ENCODE measurements at regions not wholly inside any gene's neighbourhood (a gene's known extent, or its start where the extent isn't known, plus 50 kb on each side); places are given as distances from the start of the nearest gene placed in this dataset.
"Not testable (repeated sequence)": the region's sequence is repeated elsewhere in the genome, so short reads cannot be mapped to it uniquely, and the experiment has no call there.

- no peak for DNase-seq
These were observed 108.3 kb upstream of the FGGY start for GRCh38 chr1:59188413-59189213.

GRCh38 chr1:59193443-59194093 lies 103.3 kb upstream of the FGGY start:
- DNase-seq: no peak

GRCh38 chr1:59194621-59195020 lies 102.3 kb upstream of the FGGY start:
- DNase-seq: no peak

GRCh38 chr1:59195151-59195550 lies 101.7 kb upstream of the FGGY start:
- no peak for DNase-seq

- DNase-seq: no peak
These were observed 98.3 kb upstream of the FGGY start for GRCh38 chr1:59198564-59198963.

- no peak for DNase-seq
These were observed 97.7 kb upstream of the FGGY start for GRCh38 chr1:59199147-59199546.

GRCh38 chr1:59199719-59200376 lies 97.0 kb upstream of the FGGY start:
- DNase-seq: no peak

- no peak for DNase-seq
These were observed 95.6 kb upstream of the FGGY start for GRCh38 chr1:59201341-59201740.

GRCh38 chr1:59202455-59202854 lies 94.4 kb upstream of the FGGY start:
- DNase-seq: no peak

- DNase-seq: no peak
These were observed 92.9 kb upstream of the FGGY start for GRCh38 chr1:59204001-59204400.

GRCh38 chr1:59206616-59207015 lies 90.3 kb upstream of the FGGY start:
- not testable (repeated sequence) for DNase-seq

- DNase-seq: not testable (repeated sequence)
These were observed 86.5 kb upstream of the FGGY start for GRCh38 chr1:59210430-59210829.

GRCh38 chr1:59212706-59213105 lies 84.2 kb upstream of the FGGY start:
- no peak for DNase-seq

GRCh38 chr1:59214248-59215208 lies 82.4 kb upstream of the FGGY start:
- no peak for DNase-seq

GRCh38 chr1:59215766-59216291 lies 81.1 kb upstream of the FGGY start:
- DNase-seq: no peak

- not testable (repeated sequence) for DNase-seq
These were observed 79.5 kb upstream of the FGGY start for GRCh38 chr1:59217439-59217838.

GRCh38 chr1:59218521-59219236 lies 78.2 kb upstream of the FGGY start:
- DNase-seq: no peak

- no peak for DNase-seq
These were observed 77.0 kb upstream of the FGGY start for GRCh38 chr1:59219916-59220315.

GRCh38 chr1:59220356-59220755 lies 76.5 kb upstream of the FGGY start:
- no peak for DNase-seq

GRCh38 chr1:59223198-59223597 lies 73.7 kb upstream of the FGGY start:
- DNase-seq: no peak

GRCh38 chr1:59223989-59224634 lies 72.8 kb upstream of the FGGY start:
- DNase-seq: no peak
